Thymus (tissue), 11 donors: ENCODE measurements at regions not wholly inside any gene's neighbourhood (a gene's known extent, or its start where the extent isn't known, plus 50 kb on each side); places are given as distances from the start of the nearest gene placed in this dataset.
"Not testable (repeated sequence)": the region's sequence is repeated elsewhere in the genome, so short reads cannot be mapped to it uniquely, and the experiment has no call there.

Experiments
- DNase-seq, 9 donors: peaks; one replicate each; pipeline ENCODE4 v3.0.0-alpha.2; 2013; ENCODE audit warnings: low spot score in 9 of 9, low read depth in 6 of 9, missing footprints in 1 of 9
- H3K27ac ChIP-seq, 2 donors: one replicate each; pipeline ENCODE4 v1.5.1; 2013; ENCODE audit warnings: control low read depth in 1 of 2, low read depth in 1 of 2, low read length in 1 of 2, mild to moderate bottlenecking in 1 of 2, moderate library complexity in 1 of 2
- H3K27me3 ChIP-seq, 2 donors: one replicate each; pipeline ENCODE4 v1.5.1; 2013; ENCODE audit warnings: low read length in 1 of 2; ENCODE audit not compliant: control insufficient read depth in 2 of 2, insufficient read depth in 1 of 2
- H3K36me3 ChIP-seq, 2 donors: one replicate each; pipeline ENCODE4 v1.5.1; 2013; ENCODE audit warnings: low read length in 1 of 2, mild to moderate bottlenecking in 1 of 2, moderate library complexity in 1 of 2; ENCODE audit not compliant: control insufficient read depth in 2 of 2, insufficient read depth in 2 of 2
- H3K4me1 ChIP-seq, 2 donors: one replicate each; pipeline ENCODE4 v1.5.1; 2013; ENCODE audit warnings: low read length in 2 of 2; ENCODE audit not compliant: control insufficient read depth in 2 of 2, insufficient read depth in 2 of 2
- H3K4me3 ChIP-seq, 2 donors: one replicate each; pipeline ENCODE4 v1.5.1; 2013; ENCODE audit warnings: low read length in 2 of 2, control low read depth in 1 of 2, mild to moderate bottlenecking in 1 of 2
- H3K9me3 ChIP-seq, 2 donors: one replicate each; pipeline ENCODE4 v1.5.1; 2013; ENCODE audit warnings: low read length in 1 of 2, mild to moderate bottlenecking in 1 of 2; ENCODE audit not compliant: control insufficient read depth in 2 of 2, insufficient read depth in 1 of 2
- WGBS: extraction: QIAGEN DNeasy Blood & Tissue Kit; methylation state at CpG from one replicate; pipeline ENCODE4 v1.1.7; 2013; 5-methylcytosine and 5-hydroxymethylcytosine counted together
- donor health status: healthy.

- H3K4me1 ChIP-seq: no peaks in the 10 kb centered on the region
- H3K36me3 ChIP-seq: no peaks in the 10 kb centered on the region
- DNase-seq: no peak
- no peak overlapping the region for H3K27ac ChIP-seq
- H3K27me3 ChIP-seq: no peaks in the 10 kb centered on the region
- no peak overlapping the region for H3K4me3 ChIP-seq
- H3K9me3 ChIP-seq: no peaks in the 10 kb centered on the region
- 78% methylated on average over 2 of the region's 2 CpGs for WGBS
Observed at GRCh38 chr4:110424144-110424543, 51.8 kb upstream of the ENPEP start.

GRCh38 chr4:110418641-110419040 lies 57.3 kb upstream of the ENPEP start:
- H3K4me3 ChIP-seq: no peak overlapping the region
- H3K36me3 ChIP-seq: no peaks in the 10 kb centered on the region
- WGBS: 96% methylated on average over 15 of the region's 15 CpGs
- no peaks in the 10 kb centered on the region for H3K27me3 ChIP-seq
- H3K4me1 ChIP-seq: no peaks in the 10 kb centered on the region
- no peak for DNase-seq
- no peak overlapping the region for H3K27ac ChIP-seq
- H3K9me3 ChIP-seq: no peaks in the 10 kb centered on the region

- H3K36me3 ChIP-seq: no peaks in the 10 kb centered on the region
- no peak overlapping the region for H3K27ac ChIP-seq
- DNase-seq: no peak
- no peaks in the 10 kb centered on the region for H3K9me3 ChIP-seq
- H3K4me3 ChIP-seq: no peak overlapping the region
- H3K27me3 ChIP-seq: no peaks in the 10 kb centered on the region
- H3K4me1 ChIP-seq: no peaks in the 10 kb centered on the region
Observed at GRCh38 chr4:110417136-110417535, 58.8 kb upstream of the ENPEP start.

GRCh38 chr4:110415478-110415877 lies 60.5 kb upstream of the ENPEP start:
- Histone ChIP-seq H3K4me3 (no peak overlapping the region), H3K27me3 (no peaks in the 10 kb centered on the region), H3K4me1 (no peaks in the 10 kb centered on the region), H3K27ac (no peak overlapping the region), H3K9me3 (no peaks in the 10 kb centered on the region), H3K36me3 (no peaks in the 10 kb centered on the region)
- WGBS: 93% methylated on average over 4 of the region's 4 CpGs
- no peak for DNase-seq

GRCh38 chr4:110415041-110415440 lies 60.9 kb upstream of the ENPEP start:
- Histone ChIP-seq H3K9me3 (no peaks in the 10 kb centered on the region), H3K27me3 (no peaks in the 10 kb centered on the region), H3K4me3 (no peak overlapping the region), H3K4me1 (no peaks in the 10 kb centered on the region), H3K36me3 (no peaks in the 10 kb centered on the region), H3K27ac (no peak overlapping the region)
- 96% methylated on average over 3 of the region's 3 CpGs for WGBS
- DNase-seq: no peak

GRCh38 chr4:110414561-110414920 lies 61.4 kb upstream of the ENPEP start:
- 44% methylated on average over 1 of the region's 1 CpG for WGBS
- Histone ChIP-seq H3K4me1 (no peaks in the 10 kb centered on the region), H3K9me3 (no peaks in the 10 kb centered on the region), H3K27ac (no peak overlapping the region), H3K36me3 (no peaks in the 10 kb centered on the region), H3K27me3 (no peaks in the 10 kb centered on the region), H3K4me3 (no peak overlapping the region)
- no peak for DNase-seq

- not testable (repeated sequence) for H3K4me1 ChIP-seq, H3K27me3 ChIP-seq, H3K27ac ChIP-seq, H3K9me3 ChIP-seq, DNase-seq, H3K4me3 ChIP-seq, H3K36me3 ChIP-seq
- WGBS: 84% methylated on average over 5 of the region's 5 CpGs
Observed at GRCh38 chr4:110413807-110414560, 62.0 kb upstream of the ENPEP start.

GRCh38 chr4:110412354-110413065 lies 63.4 kb upstream of the ENPEP start:
- WGBS: 89% methylated on average over 5 of the region's 5 CpGs
- H3K4me3 ChIP-seq: no peak overlapping the region

GRCh38 chr4:110411574-110412011 lies 64.4 kb upstream of the ENPEP start:
- H3K4me1 ChIP-seq: no peaks in the 10 kb centered on the region
- no peaks in the 10 kb centered on the region for H3K36me3 ChIP-seq
- no peak overlapping the region for H3K27ac ChIP-seq
- DNase-seq: no peak
- no peak overlapping the region for H3K4me3 ChIP-seq
- no peaks in the 10 kb centered on the region for H3K27me3 ChIP-seq
- no peaks in the 10 kb centered on the region for H3K9me3 ChIP-seq
- 93% methylated on average over 5 of the region's 5 CpGs for WGBS

More at GRCh38 chr4:110412354-110413065, 63.4 kb upstream of the ENPEP start:
- Histone ChIP-seq H3K4me1 (no peaks in the 10 kb centered on the region), H3K27me3 (no peaks in the 10 kb centered on the region), H3K9me3 (no peaks in the 10 kb centered on the region), H3K36me3 (no peaks in the 10 kb centered on the region), H3K27ac (no peak overlapping the region)
- DNase-seq: no peak
